Mesenchymal stem cell (in vitro differentiated cells and primary cell): ENCODE measurements at regions not wholly inside any gene's neighbourhood (a gene's known extent, or its start where the extent isn't known, plus 50 kb on each side); places are given as distances from the start of the nearest gene placed in this dataset.
"Not testable (repeated sequence)": the region's sequence is repeated elsewhere in the genome, so short reads cannot be mapped to it uniquely, and the experiment has no call there.

ENCODE experiments used
- DNase-seq: peaks from one replicate; pipeline ENCODE4 v3.0.0-alpha.2; 2013
- H2AFZ ChIP-seq: one replicate; pipeline ENCODE4 v1.6.1; 2013; ENCODE audit warnings: low read depth, mild to moderate bottlenecking, control low read depth, inconsistent platforms, low read length, moderate library complexity
- H2AK5ac ChIP-seq: 2 replicates; pipeline ENCODE4 v1.6.1; 2013; ENCODE audit warnings: low read length, moderate library complexity, mild to moderate bottlenecking, inconsistent platforms; ENCODE audit not compliant: severe bottlenecking
- H2BK120ac ChIP-seq: one replicate; pipeline ENCODE4 v1.6.1; 2013; ENCODE audit warnings: low read depth, mild to moderate bottlenecking, inconsistent platforms, low read length, moderate library complexity
- H2BK12ac ChIP-seq, 2 experiments: one replicate each; pipeline ENCODE4 v1.6.1; 2013; ENCODE audit warnings: inconsistent platforms in 2 of 2, low read length in 2 of 2, mild to moderate bottlenecking in 2 of 2, moderate library complexity in 2 of 2, control low read depth in 1 of 2
- H2BK15ac ChIP-seq: one replicate; pipeline ENCODE4 v1.6.1; 2013; ENCODE audit warnings: mild to moderate bottlenecking, low read depth, inconsistent platforms; ENCODE audit not compliant: poor library complexity, severe bottlenecking
- H2BK5ac ChIP-seq: 2 replicates; pipeline ENCODE4 v1.6.1; 2013; ENCODE audit warnings: low read depth, mild to moderate bottlenecking, low read length, control low read depth, inconsistent platforms; ENCODE audit not compliant: poor library complexity, severe bottlenecking
- H3K14ac ChIP-seq, 2 experiments: one replicate each; pipeline ENCODE4 v1.6.1; 2013; ENCODE audit warnings: inconsistent platforms in 2 of 2, low read length in 2 of 2, control low read depth in 1 of 2, mild to moderate bottlenecking in 1 of 2, moderate library complexity in 1 of 2
- H3K18ac ChIP-seq, 2 experiments: one replicate each; pipeline ENCODE4 v1.6.1; 2013; ENCODE audit warnings: inconsistent platforms in 2 of 2, low read length in 2 of 2, control low read depth in 1 of 2, low read depth in 1 of 2, mild to moderate bottlenecking in 1 of 2
- H3K23ac ChIP-seq, 2 experiments: one replicate each; pipeline ENCODE4 v1.6.1; 2013; ENCODE audit warnings: inconsistent platforms in 2 of 2, low read length in 2 of 2, mild to moderate bottlenecking in 2 of 2, moderate library complexity in 2 of 2, control low read depth in 1 of 2
- H3K27ac ChIP-seq: 2 replicates; pipeline ENCODE4 v1.5.1; 2013; ENCODE audit warnings: mild to moderate bottlenecking, moderate library complexity, low read length, control low read depth, inconsistent platforms; ENCODE audit not compliant: poor library complexity, severe bottlenecking
- H3K27me3 ChIP-seq, 2 experiments: 2 replicates each; pipeline versions ENCODE4 v1.6.1 to v1.7.0; 2013; ENCODE audit warnings: low read length in 2 of 2, mild to moderate bottlenecking in 2 of 2, moderate library complexity in 2 of 2, control low read depth in 1 of 2, inconsistent platforms in 1 of 2; ENCODE audit not compliant: control insufficient read depth in 1 of 2, insufficient read depth in 1 of 2
- H3K36me3 ChIP-seq, 2 experiments: 2 replicates each; pipeline versions ENCODE4 v1.6.1 to v1.7.0; 2013; ENCODE audit warnings: low read length in 2 of 2, control low read depth in 1 of 2, inconsistent platforms in 1 of 2, low read depth in 1 of 2, mild to moderate bottlenecking in 1 of 2; ENCODE audit not compliant: insufficient read depth in 2 of 2, control insufficient read depth in 1 of 2
- H3K4ac ChIP-seq, 2 experiments: one replicate each; pipeline ENCODE4 v1.6.1; 2013; ENCODE audit warnings: inconsistent platforms in 2 of 2, low read length in 2 of 2, mild to moderate bottlenecking in 2 of 2, moderate library complexity in 2 of 2, control low read depth in 1 of 2, low read depth in 1 of 2
- H3K4me1 ChIP-seq: 2 replicates; pipeline ENCODE4 v1.6.1; 2013; ENCODE audit warnings: low read depth, low read length, control low read depth; ENCODE audit not compliant: control insufficient read depth, insufficient read depth
- H3K4me2 ChIP-seq: 2 replicates; pipeline ENCODE4 v1.6.1; 2013; ENCODE audit warnings: low read length, mild to moderate bottlenecking, inconsistent platforms; ENCODE audit not compliant: poor library complexity, severe bottlenecking
- H3K4me3 ChIP-seq, 2 experiments: 2 replicates each; pipeline versions ENCODE4 v1.5.1 to v1.7.0; 2013; ENCODE audit warnings: low read length in 2 of 2, mild to moderate bottlenecking in 2 of 2, control low read depth in 1 of 2, low read depth in 1 of 2; ENCODE audit not compliant: insufficient read depth in 1 of 2
- H3K79me1 ChIP-seq: replicated peaks from 2 replicates; pipeline ENCODE4 v1.6.1; 2013; ENCODE audit warnings: mild to moderate bottlenecking, control low read depth, low read length, inconsistent platforms; ENCODE audit not compliant: poor library complexity, severe bottlenecking
- H3K9ac ChIP-seq: 2 replicates; pipeline ENCODE4 v1.7.0; 2013; ENCODE audit warnings: mild to moderate bottlenecking, low read length, moderate library complexity
- H3K9me3 ChIP-seq: 2 replicates; pipeline ENCODE4 v1.7.0; 2013; ENCODE audit warnings: mild to moderate bottlenecking, low read length; ENCODE audit not compliant: control insufficient read depth
- H4K8ac ChIP-seq: one replicate; pipeline ENCODE4 v1.6.1; 2013; ENCODE audit warnings: inconsistent platforms, mild to moderate bottlenecking, low read length, moderate library complexity
- H4K91ac ChIP-seq: one replicate; pipeline ENCODE4 v1.6.1; 2013; ENCODE audit warnings: mild to moderate bottlenecking, low read length, inconsistent platforms
- WGBS: methylation state at CpG from one replicate; pipeline ENCODE4 v1.1.7; 2013; ENCODE audit warnings: mixed read lengths; 5-methylcytosine and 5-hydroxymethylcytosine counted together

DNA sequence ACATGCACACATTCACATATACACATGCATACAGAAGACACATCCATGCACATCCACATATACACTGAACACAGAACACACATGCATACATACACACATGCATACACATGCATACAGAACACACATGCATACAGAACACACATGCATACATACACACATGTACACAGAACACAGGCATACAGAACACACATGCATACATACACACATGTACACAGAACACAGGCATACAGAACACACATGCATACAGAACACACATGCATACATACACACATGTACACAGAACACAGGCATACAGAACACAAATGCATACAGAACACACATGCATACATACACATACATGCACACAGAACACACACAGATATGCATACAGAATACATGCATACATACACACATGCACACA lies 219.3 kb downstream of the FGF9 start:
- not testable (repeated sequence) for H3K27me3 ChIP-seq, H2BK5ac ChIP-seq, H3K4me3 ChIP-seq, H3K4ac ChIP-seq, H3K14ac ChIP-seq, H2AK5ac ChIP-seq, H3K9me3 ChIP-seq, H3K18ac ChIP-seq, H3K27ac ChIP-seq, H3K36me3 ChIP-seq, H4K8ac ChIP-seq, H3K9ac ChIP-seq, H2BK120ac ChIP-seq, H2BK15ac ChIP-seq, H2BK12ac ChIP-seq, H3K4me1 ChIP-seq, H3K23ac ChIP-seq, H3K4me2 ChIP-seq, H3K79me1 ChIP-seq, H4K91ac ChIP-seq, H2AFZ ChIP-seq, DNase-seq

DNA sequence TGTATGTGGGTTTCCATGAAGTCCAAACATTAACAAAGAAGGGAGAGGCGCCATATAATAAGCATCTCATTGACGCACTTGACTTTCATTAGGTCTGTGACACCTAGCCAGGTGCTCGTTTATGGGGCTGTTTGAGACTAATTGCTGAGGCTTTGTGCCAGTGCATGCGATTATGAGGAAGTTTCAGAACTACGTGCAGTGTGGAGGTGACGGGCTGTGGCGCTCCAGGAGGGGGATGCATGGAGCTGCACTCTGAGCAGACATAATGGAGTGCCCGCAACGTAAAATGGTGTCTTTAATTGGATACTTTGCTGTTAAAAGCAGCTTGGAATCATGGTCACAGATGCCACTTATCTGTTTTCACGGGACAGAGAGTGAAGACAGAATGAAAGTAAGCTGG lies 223.2 kb downstream of the FGF9 start:
- Histone ChIP-seq H3K4ac (no peak overlapping the region), H3K9ac (no peak overlapping the region), H3K9me3 (no peaks in the 10 kb centered on the region), H3K4me3 (no peak overlapping the region), H3K4me1 (no peaks in the 10 kb centered on the region), H3K23ac (no peak overlapping the region), H4K91ac (no peak overlapping the region), H2AK5ac (no peak overlapping the region), H3K18ac (no peak overlapping the region), H4K8ac (no peak overlapping the region), H3K14ac (no peak overlapping the region), H2AFZ (no peak overlapping the region), H2BK120ac (no peak overlapping the region), H3K36me3 (no peaks in the 10 kb centered on the region), H3K79me1 (no peaks in the 10 kb centered on the region), H3K27me3 (peaks cover 0 to 4% of the 10 kb centered on the region in 2 experiments), H2BK5ac (no peak overlapping the region), H3K27ac (no peak overlapping the region), H2BK15ac (no peak overlapping the region), H3K4me2 (no peak overlapping the region), H2BK12ac (no peak overlapping the region)
- DNase-seq: no peak
- 84% methylated on average over 10 of the region's 10 CpGs for WGBS

DNA sequence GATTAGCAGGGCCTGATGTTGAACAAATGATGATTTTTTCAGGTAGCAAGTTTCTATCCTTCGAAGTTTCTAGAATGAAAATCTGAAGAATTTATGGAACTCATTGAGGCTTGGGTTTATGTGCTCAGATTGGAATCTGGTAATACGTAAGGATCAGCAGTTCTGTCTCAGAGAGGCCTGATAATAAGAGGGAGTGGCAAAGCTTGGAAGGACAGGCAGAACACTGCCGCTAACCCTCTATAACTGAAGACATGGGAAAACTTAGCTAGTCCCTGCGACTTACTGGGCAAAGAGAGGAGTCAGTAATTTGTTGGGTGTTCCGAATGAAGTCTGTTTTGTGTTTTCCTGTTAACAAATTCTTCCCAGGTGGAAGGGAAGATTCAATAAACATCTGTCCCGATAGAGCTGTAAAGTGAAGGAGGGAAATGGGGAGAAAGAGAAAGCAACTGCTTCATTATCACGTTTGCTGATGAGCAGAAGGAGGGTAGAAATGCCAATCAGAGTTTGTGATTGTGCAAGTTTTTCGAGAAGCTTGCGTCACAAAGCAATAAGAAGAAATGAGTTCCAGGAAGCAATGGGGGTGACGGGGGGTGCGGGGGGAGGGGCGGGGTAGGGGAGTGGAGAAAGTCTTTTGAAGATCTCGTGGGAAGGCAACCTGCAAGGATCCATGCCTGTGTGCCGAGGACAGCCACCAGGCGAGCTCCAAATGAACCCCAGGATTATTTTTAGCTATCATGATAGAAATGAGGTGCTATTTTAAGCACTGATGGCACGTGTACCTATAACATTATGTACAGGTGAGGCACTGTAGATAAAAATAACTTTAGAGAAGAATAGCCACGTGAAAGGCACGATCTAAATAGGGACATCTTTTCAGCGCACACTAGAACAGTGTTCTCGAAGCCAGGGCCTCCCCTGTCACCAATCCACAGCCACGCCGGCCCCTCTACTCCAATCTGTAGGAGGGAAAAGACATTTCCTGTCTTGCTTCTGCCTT lies 224.1 kb downstream of the FGF9 start:
- Histone ChIP-seq H3K27ac (no peak overlapping the region), H3K36me3 (no peaks in the 10 kb centered on the region), H4K91ac (no peak overlapping the region), H2AFZ (no peak overlapping the region), H3K79me1 (no peaks in the 10 kb centered on the region), H2BK12ac (no peak overlapping the region), H3K18ac (no peak overlapping the region), H2BK5ac (no peak overlapping the region), H3K14ac (no peak overlapping the region), H3K4me2 (no peak overlapping the region), H3K9me3 (no peaks in the 10 kb centered on the region), H3K4me1 (no peaks in the 10 kb centered on the region), H2BK15ac (no peak overlapping the region), H3K4ac (no peak overlapping the region), H3K27me3 (peaks cover 0 to 4% of the 10 kb centered on the region in 2 experiments), H3K9ac (no peak overlapping the region), H3K4me3 (no peak overlapping the region), H2AK5ac (no peak overlapping the region), H4K8ac (no peak overlapping the region), H2BK120ac (no peak overlapping the region), H3K23ac (no peak overlapping the region)
- WGBS: 77% methylated on average over 22 of the region's 22 CpGs
- no peak for DNase-seq

DNA sequence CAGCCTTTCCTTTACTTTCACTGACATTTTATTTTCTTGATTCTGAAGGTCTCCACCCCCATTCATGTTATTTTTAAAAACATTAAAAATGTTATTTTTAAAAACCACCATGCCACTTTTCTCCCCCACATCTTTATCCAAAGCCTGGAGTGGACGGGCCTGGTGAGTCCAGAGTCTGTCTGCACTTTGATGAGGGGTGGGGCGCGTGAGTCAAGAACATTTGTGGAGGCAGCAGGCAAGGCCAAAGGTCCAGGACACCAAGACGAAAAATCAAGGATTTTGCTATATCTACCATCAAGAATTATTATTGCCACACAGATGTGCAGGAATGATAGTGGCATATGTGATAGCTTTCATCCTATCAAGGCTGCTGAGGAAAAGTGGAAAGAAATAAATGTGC lies 224.9 kb downstream of the FGF9 start:
- H3K18ac ChIP-seq: no peak overlapping the region
- H2BK120ac ChIP-seq: no peak overlapping the region
- no peak overlapping the region for H3K4me2 ChIP-seq
- H3K4ac ChIP-seq: no peak overlapping the region
- no peaks in the 10 kb centered on the region for H3K36me3 ChIP-seq
- H4K8ac ChIP-seq: no peak overlapping the region
- H3K4me1 ChIP-seq: no peaks in the 10 kb centered on the region
- H2BK15ac ChIP-seq: no peak overlapping the region
- no peaks in the 10 kb centered on the region for H3K9me3 ChIP-seq
- H3K27ac ChIP-seq: no peak overlapping the region
- no peak overlapping the region for H2AFZ ChIP-seq
- H3K23ac ChIP-seq: no peak overlapping the region
- H3K14ac ChIP-seq: no peak overlapping the region
- no peak overlapping the region for H3K4me3 ChIP-seq
- no peak overlapping the region for H2BK5ac ChIP-seq
- 29% methylated on average over 1 of the region's 4 CpGs for WGBS
- no peak for DNase-seq
- no peak overlapping the region for H2BK12ac ChIP-seq
- no peak overlapping the region for H4K91ac ChIP-seq
- no peak overlapping the region for H3K9ac ChIP-seq
- H3K27me3 ChIP-seq: peaks cover 0 to 4% of the 10 kb centered on the region in 2 experiments
- H2AK5ac ChIP-seq: no peak overlapping the region
- no peaks in the 10 kb centered on the region for H3K79me1 ChIP-seq
